ENCODE measurements at regions not wholly inside any gene's neighbourhood (a gene's known extent, or its start where the extent isn't known, plus 50 kb on each side); places are given as distances from the start of the nearest gene placed in this dataset.

DNA sequence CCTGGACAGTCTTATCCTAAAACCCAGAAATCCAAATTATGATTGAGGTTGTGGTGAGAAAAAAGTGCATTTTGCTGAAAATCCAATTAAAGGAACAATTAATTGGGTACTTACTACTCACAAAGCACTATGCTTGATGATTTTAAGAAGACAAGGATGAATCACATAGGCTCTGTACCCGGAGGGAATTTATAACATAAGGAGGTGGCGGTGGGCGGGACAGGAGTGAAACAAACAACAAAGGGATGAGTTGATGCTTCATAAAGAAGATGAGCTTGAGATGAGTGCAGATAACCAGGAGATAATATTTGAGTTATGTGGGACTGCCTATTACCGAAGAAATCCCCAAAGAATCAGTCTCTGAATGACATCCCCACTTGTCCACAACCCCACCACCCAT lies 171.1 kb upstream of the FZD8 start:
- no peak for DNase-seq
- Histone ChIP-seq H3K9ac (ENCODE audit: insufficient read depth in 1 of 2, low read length in 2 of 2) (no peak overlapping the region), H3K4me3 (no peak overlapping the region), H3K9me3 (ENCODE audit: control insufficient read depth in 4 of 4, insufficient read depth in 3 of 4, low read length in 3 of 4) (peaks cover 0 to 4% (median 0%) of the 10 kb centered on the region in 4 donors), H3K27me3 (ENCODE audit: control insufficient read depth in 3 of 3, insufficient read depth in 3 of 3, low read length in 2 of 3) (peaks cover 0 to 7% (median 0%) of the 10 kb centered on the region in 3 donors), H3K27ac (ENCODE audit: low read depth in 1 of 2, low read length in 1 of 2) (no peak overlapping the region), H3K4me1 (ENCODE audit: control insufficient read depth in 5 of 5, insufficient read depth in 5 of 5, low read length in 5 of 5) (peaks cover 0 to 6% (median 0%) of the 10 kb centered on the region in 5 donors), H3K36me3 (ENCODE audit: control insufficient read depth in 4 of 4, insufficient read depth in 4 of 4, low read length in 4 of 4) (no peaks in the 10 kb centered on the region)
- ATAC-seq (ENCODE audit: insufficient read depth, low FRiP score): no peak
- TF ChIP-seq, protein P1, sequence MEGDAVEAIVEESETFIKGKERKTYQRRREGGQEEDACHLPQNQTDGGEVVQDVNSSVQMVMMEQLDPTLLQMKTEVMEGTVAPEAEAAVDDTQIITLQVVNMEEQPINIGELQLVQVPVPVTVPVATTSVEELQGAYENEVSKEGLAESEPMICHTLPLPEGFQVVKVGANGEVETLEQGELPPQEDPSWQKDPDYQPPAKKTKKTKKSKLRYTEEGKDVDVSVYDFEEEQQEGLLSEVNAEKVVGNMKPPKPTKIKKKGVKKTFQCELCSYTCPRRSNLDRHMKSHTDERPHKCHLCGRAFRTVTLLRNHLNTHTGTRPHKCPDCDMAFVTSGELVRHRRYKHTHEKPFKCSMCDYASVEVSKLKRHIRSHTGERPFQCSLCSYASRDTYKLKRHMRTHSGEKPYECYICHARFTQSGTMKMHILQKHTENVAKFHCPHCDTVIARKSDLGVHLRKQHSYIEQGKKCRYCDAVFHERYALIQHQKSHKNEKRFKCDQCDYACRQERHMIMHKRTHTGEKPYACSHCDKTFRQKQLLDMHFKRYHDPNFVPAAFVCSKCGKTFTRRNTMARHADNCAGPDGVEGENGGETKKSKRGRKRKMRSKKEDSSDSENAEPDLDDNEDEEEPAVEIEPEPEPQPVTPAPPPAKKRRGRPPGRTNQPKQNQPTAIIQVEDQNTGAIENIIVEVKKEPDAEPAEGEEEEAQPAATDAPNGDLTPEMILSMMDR (IDR thresholded peaks at IDR 0.05; ENCODE audit: control extremely low read depth, extremely low read depth): no peak
- WGBS, 2 donors: 88 to 89% methylated on average over 4 of the region's 4 CpGs

GRCh38 chr10:35808344-35808743 lies 166.2 kb upstream of the FZD8 start:
- no peak overlapping the region for H3K4me3 ChIP-seq
- no peak overlapping the region for H3K9ac ChIP-seq (ENCODE audit: insufficient read depth in 1 of 2, low read length in 2 of 2)
- ATAC-seq (ENCODE audit: insufficient read depth, low FRiP score) (no peak), DNase-seq (no peak)
- 96 to 98% methylated on average over 1 of the region's 1 CpG for WGBS, 2 donors
- H3K27ac ChIP-seq (ENCODE audit: low read depth in 1 of 2, low read length in 1 of 2): no peak overlapping the region
- peaks cover 0 to 2% (median 0%) of the 10 kb centered on the region in 3 donors for H3K27me3 ChIP-seq (ENCODE audit: control insufficient read depth in 3 of 3, insufficient read depth in 3 of 3, low read length in 2 of 3)
- H3K9me3 ChIP-seq (ENCODE audit: control insufficient read depth in 4 of 4, insufficient read depth in 3 of 4, low read length in 3 of 4): peaks cover 0 to 4% (median 0%) of the 10 kb centered on the region in 4 donors
- TF ChIP-seq, protein P1 (IDR thresholded peaks at IDR 0.05; ENCODE audit: control extremely low read depth, extremely low read depth): no peak
- no peaks in the 10 kb centered on the region for H3K36me3 ChIP-seq (ENCODE audit: control insufficient read depth in 4 of 4, insufficient read depth in 4 of 4, low read length in 4 of 4)
- H3K4me1 ChIP-seq (ENCODE audit: control insufficient read depth in 5 of 5, insufficient read depth in 5 of 5, low read length in 5 of 5): no peaks in the 10 kb centered on the region

DNA sequence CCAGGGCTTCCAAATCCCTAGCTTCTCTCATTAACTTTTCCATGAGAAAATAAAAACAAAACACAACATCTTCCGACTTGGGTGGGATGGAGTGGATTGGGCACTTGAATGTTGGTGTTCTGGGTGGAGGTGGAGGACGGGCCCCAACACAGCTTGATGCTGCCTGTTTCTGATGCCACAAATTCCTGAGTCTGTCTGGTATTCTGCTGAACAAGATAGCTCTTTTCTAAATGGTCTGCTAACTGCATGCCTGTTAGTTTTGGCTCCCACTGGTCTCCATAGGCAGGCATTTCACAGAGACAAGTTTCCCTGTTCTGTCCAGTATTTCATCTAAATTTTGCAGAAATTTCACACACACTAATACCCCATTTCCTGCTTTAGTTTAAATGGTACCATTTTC lies 160.9 kb upstream of the FZD8 start:
- no peaks in the 10 kb centered on the region for H3K27me3 ChIP-seq (ENCODE audit: control insufficient read depth in 3 of 3, insufficient read depth in 3 of 3, low read length in 2 of 3)
- no peak overlapping the region for H3K4me3 ChIP-seq
- ATAC-seq (ENCODE audit: insufficient read depth, low FRiP score) (no peak), DNase-seq (no peak)
- H3K9me3 ChIP-seq (ENCODE audit: control insufficient read depth in 4 of 4, insufficient read depth in 3 of 4, low read length in 3 of 4): no peaks in the 10 kb centered on the region
- H3K27ac ChIP-seq (ENCODE audit: low read depth in 1 of 2, low read length in 1 of 2): no peak overlapping the region
- no peaks in the 10 kb centered on the region for H3K36me3 ChIP-seq (ENCODE audit: control insufficient read depth in 4 of 4, insufficient read depth in 4 of 4, low read length in 4 of 4)
- no peaks in the 10 kb centered on the region for H3K4me1 ChIP-seq (ENCODE audit: control insufficient read depth in 5 of 5, insufficient read depth in 5 of 5, low read length in 5 of 5)
- WGBS, 2 donors: 84 to 96% methylated on average over 2 of the region's 2 CpGs
- H3K9ac ChIP-seq (ENCODE audit: insufficient read depth in 1 of 2, low read length in 2 of 2): no peak overlapping the region
- TF ChIP-seq, protein P1 (IDR thresholded peaks at IDR 0.05; ENCODE audit: control extremely low read depth, extremely low read depth): no peak

- H3K4me3 ChIP-seq: no peak overlapping the region
- H3K9ac ChIP-seq (ENCODE audit: insufficient read depth in 1 of 2, low read length in 2 of 2): no peak overlapping the region
- no peaks in the 10 kb centered on the region for H3K9me3 ChIP-seq (ENCODE audit: control insufficient read depth in 4 of 4, insufficient read depth in 3 of 4, low read length in 3 of 4)
- WGBS, 2 donors: 46 to 69% methylated on average over 2 of the region's 2 CpGs
- H3K27me3 ChIP-seq (ENCODE audit: control insufficient read depth in 3 of 3, insufficient read depth in 3 of 3, low read length in 2 of 3): no peaks in the 10 kb centered on the region
- H3K27ac ChIP-seq (ENCODE audit: low read depth in 1 of 2, low read length in 1 of 2): no peak overlapping the region
- DNase-seq: no peak
- H3K4me1 ChIP-seq (ENCODE audit: control insufficient read depth in 5 of 5, insufficient read depth in 5 of 5, low read length in 5 of 5): no peaks in the 10 kb centered on the region
- TF ChIP-seq, protein P1 (IDR thresholded peaks at IDR 0.05; ENCODE audit: control extremely low read depth, extremely low read depth): no peak
- no peaks in the 10 kb centered on the region for H3K36me3 ChIP-seq (ENCODE audit: control insufficient read depth in 4 of 4, insufficient read depth in 4 of 4, low read length in 4 of 4)
- no peak for ATAC-seq (ENCODE audit: insufficient read depth, low FRiP score)
These were observed 155.1 kb upstream of the FZD8 start for GRCh38 chr10:35797187-35797586.
